Femur (tissue), 1 donor: ENCODE measurements at regions not wholly inside any gene's neighbourhood (a gene's known extent, or its start where the extent isn't known, plus 50 kb on each side); places are given as distances from the start of the nearest gene placed in this dataset.
"Not testable (repeated sequence)": the region's sequence is repeated elsewhere in the genome, so short reads cannot be mapped to it uniquely, and the experiment has no call there.

Experiments used
- DNase-seq: peaks from one replicate; pipeline ENCODE4 v3.0.0-alpha.2; 2017

DNA sequence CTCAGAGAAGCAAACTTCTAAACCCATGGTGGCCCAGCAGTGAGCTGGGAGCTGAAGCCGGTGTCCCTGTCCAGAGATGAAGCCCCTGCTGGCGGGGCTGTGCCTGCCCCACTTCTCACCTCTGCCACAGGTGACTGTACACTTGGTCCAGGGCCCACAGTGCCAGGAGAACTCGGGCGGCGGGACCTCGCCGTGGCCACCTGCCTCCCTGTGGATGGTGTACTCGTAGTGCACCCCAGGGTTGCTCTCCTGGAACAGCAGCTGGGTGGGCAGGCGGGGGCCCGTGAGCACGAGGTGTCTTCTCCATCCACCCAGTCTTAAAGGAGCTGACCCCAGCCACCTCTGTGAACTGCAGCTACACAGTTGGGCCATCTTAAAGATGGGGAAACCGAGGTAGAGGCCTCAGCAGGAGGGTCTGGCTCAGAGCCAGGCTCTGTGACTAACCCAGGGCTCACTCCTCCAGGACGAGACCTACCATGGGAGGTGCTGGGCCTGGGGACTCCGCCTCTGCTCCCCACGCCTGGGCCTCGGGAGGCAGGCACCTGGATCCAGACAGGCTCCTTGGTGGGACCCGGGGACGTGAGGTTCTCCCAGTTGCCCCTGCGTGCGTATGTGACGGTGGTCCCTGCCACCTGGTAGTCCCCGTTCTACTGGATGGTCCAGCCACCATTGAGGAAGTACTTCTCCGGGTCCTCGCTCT, 113.1 kb upstream of the AKAP13 start:
- not testable (repeated sequence) for DNase-seq

DNA sequence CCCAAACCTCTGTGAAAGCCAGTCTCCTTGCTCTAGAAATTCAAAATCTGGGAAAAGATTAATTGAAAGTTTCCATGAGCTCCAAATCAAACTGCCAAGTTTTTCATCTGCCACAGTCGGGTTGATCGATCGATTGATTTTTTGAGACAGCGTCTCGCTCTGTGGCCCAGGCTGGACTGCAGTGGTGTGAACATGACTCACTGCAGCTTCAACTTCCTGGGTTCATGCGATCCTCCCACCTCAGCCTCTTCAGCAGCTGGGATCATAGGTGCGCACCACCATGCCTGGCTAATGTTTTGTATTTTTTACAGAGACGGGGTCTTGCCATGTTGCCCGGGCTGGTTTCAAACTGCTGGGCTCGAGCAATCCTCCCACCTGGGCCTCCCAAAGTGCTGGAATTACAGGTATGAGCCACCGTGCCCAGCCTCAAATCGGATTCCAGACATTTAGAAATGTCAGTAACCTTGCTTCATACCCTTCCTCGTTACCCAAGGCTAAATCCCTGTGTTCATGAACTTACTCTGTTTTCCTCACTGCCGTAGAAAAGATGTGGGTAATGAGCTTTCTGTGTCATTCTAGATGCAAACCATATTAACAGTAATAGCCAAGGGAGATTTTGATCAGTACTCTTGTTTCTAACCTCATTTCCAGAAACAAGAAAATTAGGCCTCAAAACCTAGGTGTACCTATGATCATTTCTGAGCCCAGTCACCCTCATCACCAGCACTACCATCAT, 105.9 kb upstream of the AKAP13 start:
- DNase-seq = no peak

DNA sequence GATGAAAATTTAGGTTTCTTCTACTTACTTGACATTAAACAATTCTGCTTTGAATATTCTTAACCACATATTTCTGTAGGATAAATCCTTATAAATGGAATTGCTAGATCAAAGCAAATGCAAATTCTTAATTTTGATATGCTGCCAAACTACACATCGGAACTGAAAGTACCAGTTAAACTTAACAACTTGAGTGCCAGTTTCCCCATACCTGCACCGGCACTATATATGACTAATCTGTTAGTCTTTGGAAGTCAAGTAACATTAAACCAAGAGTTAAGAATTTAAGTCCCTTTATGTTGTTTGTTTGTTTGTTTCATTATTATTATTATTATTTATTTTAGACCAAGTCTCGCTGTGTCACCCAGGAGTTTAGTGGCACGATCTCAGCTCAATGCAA, 103.9 kb upstream of the AKAP13 start:
- no peak for DNase-seq

DNA sequence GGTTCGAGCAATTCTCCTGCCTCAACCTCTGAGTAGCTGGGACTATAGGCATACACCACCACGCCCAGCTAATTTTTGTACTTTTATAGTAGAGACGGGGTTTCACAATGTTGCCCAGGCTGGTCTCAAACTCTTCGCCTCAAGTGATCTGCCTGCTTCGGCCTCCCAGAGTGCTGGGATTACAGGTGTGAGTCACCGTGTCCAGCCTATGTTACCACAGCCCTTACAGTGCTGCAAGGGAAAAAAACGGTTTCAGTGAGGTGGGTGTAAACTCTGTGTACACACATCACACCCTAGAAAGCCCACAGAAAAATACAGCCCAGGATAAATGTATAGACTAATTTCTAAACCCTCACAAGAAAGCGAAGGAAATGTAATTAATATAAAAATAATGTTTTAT, 103.5 kb upstream of the AKAP13 start:
- no peak for DNase-seq

DNA sequence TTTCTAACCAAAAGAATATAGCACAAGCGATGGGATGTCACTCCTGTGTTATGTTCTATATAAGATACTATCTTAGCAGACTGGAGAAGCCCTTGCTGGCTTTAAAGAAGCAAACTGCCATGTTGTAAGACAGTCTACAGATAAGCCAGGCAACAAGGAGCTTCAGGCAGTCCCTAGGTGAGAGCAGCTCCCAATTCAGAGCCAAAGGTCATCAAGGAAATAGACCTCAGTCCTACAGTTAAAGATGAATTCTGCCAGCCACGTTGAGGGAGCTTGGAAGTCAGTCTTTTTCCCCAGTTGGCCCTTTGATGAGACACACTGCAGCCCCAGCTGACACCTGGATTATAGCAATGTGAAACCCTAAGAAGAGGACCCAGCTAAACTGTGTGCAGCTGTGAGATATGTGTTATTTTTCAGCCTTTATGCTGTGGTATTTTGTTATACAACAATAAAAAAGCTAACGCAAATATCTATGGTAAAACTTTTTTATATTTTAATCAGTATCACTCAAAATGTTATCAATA, 102.5 kb upstream of the AKAP13 start:
- no peak for DNase-seq

DNA sequence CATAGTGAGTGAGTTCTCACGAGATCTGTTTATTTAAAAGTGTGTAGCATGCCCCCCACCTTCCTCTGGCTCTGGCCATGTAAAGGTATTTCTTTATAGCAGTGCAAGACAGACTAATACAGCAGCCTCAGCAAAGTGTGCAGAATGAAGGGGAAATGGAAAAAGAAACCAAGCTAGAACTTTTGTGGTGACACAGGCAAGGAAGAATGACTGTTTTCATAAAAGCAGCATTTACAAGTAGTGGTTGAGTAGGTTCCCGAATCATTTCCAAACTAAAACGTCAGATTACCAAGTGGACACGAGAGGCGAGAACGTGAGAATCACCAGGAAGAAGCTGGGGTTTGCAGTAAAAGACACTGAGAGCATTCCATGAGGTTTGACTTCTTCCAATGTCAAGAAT, 100.2 kb upstream of the AKAP13 start:
- DNase-seq = no peak

DNA sequence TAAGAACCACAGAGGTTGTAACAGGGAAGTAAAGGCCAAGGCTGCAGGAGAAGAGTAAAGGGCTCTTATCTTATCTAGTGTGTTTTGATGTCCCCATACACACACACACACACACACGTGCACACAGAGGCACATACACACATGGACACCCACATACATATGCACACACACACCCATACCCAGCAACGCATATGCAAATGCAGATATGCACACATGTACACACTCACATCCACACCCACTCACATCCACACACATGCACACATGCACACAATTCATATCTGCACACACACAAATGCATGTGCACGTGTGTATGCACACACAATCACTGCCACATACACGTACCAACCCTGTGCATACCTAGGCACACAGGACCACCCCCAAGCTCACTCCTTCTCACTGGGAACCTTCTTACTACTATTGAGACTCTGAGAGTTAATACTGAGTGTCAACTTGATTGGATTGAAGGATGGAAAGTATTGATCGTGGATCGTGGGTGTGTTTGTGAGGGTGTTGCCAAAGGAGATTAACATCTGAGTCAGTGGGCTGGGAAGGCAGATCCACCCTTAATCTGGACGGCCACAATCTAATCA, 99.0 kb upstream of the AKAP13 start:
- no peak for DNase-seq

DNA sequence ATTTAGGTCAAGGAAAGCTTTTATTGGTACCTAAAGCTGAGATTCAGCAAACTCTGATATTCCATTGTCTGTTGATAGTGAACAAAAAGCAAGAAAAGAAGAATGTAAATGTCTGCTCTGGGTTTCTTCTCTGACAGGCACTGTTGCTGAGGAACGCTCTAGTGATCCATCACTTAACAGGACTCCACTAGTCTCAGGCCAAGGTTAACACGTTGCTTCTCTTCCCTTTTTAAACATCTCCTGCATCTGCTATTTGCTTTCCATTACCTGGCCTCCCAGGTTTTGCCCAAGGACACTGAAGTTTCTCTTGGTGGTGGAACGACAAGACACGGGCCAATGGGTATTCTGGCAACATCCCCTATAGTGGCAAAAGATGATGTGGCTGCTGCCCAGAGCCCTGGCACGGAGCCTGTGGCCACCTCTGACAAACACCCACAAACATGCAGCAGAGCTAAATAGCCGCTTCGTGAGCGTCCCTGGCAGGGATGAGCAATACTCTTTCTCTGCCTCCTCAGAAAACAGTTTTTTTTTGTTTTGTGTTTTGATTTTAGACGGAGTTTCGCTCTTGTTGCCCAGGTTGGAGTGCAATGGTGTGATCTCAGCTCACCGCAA, 97.8 kb upstream of the AKAP13 start:
- peak; percentile 45 for DNase-seq

DNA sequence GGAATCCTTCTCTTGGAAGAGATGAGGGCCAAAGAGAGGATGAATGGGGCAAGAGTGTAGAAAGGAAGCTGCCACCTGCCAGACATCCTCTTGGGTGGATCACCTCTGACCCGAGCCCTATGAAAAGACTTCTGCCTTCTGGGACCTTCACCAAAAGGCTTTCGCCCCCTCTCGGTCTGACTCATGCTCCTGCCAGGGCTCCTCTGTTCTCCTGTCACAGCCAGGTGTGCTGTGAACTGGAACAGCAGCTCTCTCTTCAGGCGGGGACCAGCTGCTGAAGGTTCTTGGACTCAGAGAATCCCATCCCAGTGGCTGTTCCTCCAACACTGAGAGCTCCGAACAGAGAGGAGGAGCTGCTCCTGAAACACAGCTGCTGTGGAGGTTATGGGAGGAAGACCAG, 96.6 kb upstream of the AKAP13 start:
- DNase-seq = not testable (repeated sequence)

DNA sequence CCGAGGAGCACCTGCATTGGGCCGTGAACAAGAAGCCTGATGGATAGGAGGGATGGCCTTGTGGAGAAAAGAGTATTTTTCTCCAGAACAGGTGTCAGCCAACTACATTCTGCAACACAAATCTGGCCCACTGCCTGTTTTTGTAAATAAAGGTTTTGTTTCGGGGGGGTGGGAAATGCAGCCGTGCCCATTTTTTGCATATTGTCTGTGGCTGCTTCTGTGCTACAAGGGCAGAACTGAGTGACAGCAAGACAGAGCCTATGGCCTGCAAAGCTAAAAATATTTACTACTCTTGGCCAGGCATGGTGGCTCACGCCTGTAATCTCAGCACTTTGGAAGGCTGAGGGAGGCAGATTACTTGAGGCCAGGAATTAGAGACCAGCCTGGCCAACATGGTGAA, 95.9 kb upstream of the AKAP13 start:
- no peak for DNase-seq

DNA sequence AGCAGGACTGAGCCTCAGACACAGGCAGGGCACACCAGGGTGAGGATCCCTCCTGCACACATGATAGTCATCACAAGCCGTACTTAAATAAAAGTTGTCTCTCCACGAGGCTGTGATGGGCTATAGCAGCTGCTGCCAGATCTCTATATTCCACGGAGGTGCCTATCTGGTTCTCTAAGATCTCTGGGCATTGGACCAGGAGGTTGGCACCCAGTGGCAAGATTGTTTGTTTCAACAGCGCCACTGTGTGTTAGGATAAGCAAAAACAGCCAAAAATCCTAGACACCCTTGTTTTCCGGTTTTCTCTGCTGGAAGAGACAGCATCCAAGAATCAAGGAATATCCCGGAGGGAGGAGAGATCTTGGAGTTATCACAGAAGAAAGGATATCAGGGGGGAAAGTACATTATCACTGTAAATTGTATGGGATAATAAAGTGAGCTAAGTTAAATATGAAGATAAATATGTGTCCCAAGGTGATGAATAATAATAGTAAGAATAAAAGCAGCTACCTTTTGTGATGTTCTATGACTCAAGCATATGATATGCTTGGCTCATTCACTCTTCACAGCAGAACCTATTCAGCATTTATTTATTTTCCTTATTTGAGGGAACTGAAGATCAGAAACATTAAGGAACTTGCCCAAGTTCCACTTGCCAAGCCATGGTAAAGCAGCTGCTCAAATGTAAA, 90.6 kb upstream of the AKAP13 start:
- DNase-seq = peak; percentile 55

DNA sequence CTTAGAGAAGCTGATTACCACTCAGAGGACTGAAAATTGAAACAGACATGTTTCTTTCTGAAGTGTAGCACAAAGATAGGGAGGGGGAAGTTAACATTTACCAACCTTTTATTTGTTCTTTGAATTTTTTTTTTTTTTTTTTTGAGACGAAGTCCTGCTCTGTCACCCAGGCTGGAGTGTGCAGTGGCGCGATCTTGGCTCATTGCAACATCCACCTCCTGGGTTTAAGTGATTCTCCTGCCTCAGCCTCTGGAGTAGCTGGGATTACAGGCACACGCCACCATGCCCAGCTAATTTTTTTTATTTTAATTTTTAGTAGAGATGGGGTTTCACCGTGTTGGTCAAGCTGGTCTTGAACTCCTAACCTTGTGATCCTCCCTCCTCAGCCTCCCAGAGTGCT, 87.8 kb upstream of the AKAP13 start:
- not testable (repeated sequence) for DNase-seq

DNA sequence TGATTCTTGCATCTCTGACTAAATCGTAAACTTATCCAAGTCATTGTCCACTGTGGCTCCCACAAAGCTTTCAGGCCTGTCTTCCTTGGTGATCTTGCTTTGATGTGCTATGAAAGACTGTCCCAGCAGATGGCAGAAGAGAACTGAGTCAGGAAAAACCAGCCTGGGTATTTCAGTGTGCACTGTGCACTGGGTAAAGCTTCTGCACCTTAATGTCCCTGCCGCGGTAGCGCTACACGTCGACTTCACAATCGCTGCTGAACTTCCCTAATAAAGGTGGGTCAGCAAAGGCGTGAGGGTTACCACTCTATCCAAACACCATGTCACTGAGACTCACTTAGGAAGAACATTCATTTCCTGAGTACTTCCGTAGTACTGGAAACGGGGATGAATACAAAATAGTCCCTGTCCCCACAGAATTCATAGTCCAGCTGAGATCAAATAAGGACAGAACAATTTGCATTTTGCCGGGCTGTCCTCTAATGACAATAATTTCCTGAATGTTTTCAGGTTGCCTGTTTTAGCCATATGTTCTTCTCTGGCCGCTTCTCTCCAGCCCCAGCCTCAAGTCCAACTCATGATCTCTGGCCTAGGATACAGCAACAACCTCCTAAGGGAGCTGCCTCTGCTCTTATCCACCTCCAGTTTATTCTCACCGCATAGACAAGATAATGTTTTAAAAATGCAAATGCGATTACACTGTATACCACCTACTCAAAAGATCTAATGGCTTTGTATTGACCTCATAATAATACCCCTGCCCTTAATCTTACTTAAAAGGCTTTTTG, 83.6 kb upstream of the AKAP13 start:
- peak; percentile 81 for DNase-seq

DNA sequence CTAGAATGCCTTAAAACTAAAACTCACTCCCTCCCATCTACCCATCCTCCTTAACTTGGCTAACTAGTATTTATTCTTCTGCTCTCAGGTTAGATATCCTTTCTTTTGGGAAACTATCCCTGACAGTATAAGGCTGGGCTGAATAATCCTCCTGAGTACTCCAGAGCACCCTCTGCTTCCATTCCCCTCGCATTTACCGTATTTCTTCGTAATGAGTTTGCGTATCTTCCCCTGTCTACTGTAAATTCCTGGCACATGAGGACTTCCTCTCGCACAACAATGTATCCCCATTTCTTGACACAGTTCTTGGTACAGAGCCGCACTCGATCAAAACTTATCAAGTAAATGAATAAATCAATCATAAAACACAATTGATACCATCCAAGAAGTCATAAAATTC, 82.9 kb upstream of the AKAP13 start:
- no peak for DNase-seq

DNA sequence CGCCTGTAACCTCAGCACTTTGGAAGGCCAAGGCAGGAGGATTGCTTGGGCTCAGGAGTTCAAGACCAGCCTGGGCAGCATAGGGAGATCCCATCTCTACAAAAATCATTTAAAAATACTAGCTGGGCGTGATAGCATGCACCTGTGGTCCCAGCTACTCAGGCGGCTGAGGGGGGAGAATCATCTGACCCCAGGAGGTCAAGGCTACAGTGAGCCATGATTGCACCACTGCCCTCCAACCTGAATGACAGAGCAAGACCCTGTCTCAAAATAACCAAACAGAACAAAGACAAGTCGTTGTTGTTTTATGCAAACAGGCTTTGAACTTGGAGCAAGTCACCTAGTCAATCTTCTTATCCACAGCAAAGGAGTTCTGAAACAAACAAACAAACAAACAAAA, 82.0 kb upstream of the AKAP13 start:
- no peak for DNase-seq

DNA sequence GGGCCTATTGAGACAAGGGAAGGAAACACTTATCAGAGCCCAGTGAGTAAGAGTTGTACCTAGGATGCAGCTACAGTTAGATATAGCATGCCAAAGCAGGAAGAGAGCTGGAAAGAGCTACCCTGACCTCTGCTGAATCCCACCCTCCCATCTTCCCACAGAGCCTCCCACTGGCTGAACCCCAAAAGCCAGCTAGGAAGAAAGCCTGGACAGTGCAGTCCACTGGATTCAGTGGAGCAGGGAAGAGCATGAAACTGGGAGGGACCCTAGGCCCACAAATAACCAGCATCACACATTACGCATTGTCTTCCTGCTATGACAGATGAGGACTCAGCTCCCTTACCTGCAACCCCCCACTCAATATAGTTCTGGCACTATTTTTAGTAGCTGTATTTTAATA, 81.5 kb upstream of the AKAP13 start:
- no peak for DNase-seq

DNA sequence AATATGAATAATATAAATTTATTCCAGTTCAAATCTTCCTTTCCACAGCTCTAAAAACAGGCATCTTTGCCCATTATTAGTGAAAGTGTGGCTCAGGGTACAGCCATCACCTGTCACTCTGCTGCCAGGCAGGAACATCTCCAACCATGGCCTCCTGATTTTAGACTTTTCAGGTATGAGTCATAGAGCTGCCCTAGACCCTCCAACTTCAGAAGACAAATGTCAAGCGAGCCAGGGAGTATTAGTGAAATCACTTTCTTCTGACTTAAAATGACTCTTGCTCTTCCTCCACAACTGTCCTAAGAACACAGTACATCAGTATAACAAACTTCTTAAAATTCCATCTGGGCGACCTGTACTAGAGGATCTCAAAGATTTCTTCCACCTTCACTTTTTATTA, 78.1 kb upstream of the AKAP13 start:
- DNase-seq = no peak

DNA sequence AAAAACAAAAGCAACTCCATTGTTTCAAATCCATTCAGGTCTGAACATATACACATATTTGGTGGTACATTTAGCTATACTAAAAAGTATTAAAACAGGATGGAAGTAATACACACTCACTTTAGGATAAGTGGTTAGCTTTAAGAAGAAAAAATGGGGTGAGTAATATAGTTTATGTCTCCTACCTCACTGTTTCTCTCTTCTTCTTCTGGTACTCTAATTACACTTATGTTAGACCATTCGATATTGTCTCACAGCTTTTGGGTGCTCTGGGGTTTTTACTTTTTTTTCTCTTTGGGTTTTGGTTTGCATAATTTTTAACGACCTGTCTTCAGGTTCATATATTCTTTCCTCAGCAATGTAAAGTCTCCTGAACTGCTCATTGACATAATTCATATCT, 75.4 kb upstream of the AKAP13 start:
- DNase-seq = no peak

DNA sequence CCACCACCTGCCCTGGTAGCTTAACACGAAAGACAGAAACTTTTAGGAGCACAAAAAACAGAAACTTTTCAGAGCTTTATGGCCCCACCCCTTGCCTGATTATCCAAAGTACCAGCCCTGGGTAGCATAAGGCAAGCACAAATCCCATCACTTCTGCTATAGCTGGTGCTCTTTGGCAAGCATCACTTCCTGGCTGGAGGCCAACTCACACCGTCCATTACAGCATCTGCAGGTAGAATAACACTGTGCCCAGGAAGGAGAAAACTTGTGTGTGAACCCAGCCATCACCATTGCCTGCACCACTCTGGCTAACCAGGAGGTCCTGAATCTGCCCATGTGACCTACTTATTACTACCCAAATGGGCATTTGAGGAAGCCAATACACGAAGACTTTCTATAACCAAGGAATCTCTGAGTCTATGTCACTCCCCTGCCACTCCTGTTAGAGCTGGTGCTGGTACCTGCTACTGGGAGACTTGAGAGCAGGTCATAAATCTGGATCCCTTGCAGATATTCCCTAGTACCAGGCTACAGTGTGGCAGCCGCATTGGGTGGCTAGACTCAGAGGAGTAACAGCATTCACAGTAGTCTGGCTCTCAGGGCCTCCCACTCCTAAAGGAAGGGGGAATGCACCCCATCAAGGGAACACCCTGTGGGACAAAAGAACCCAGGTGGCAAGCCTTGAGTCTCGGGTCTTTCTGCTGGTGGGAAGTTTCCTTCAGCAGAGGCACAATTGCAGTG, 73.3 kb upstream of the AKAP13 start:
- no peak for DNase-seq

DNA sequence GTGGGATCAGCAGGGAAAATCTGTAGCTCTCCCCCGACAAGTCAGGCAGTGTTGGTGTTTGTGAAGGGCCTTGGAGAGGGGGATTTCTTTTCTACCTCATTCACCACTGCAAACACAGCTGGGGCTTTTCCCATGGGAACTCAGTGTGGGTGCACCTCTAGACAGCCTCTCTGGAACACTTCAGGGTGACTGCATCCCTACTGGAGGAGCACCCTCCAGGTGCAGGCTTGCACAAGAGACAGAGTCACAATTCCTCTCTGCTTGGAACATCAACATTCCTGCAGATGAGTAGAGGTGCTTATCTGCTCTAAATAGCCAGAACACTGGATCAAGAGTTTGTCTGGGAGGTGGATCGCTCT, 72.7 kb upstream of the AKAP13 start:
- DNase-seq = no peak

DNA sequence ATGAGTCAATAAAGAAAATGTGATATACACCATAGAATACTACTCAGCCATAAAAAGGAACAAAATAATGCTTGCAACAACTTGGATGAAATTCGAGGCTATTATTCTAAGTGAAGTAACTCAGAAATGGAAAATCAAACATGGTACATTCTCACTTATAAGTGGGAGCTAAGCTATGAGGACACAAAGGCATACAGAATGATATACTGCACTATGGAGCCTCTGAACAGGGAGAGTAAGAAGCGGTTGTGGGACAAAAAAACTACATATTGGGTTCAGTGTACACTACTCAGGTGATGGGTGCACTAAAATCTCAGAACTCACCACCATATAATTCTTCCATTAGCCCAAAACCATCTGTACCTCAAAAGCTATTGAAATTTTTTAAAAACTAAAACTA, 68.8 kb upstream of the AKAP13 start:
- no peak for DNase-seq

DNA sequence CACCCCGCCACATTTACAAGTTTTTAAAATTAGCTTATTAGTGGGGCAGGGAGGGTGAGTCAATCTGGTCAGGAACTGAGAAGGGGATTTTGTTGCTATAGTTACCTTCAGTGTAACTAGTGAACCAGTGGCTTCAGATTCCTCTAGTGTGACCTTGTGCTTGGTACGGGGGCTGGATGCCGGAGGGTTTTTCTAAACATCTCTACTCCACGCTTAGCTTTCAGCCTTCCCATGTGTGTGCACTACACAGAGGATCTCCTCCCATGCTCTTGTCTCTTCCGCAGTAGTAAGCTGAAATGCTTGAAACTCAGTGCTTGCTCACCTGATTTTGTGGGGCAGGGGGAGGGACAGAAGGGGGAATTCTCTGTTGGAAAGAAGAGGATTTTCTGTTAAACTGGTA, 67.9 kb upstream of the AKAP13 start:
- no peak for DNase-seq
